ENCODE measurements at regions not wholly inside any gene's neighbourhood (a gene's known extent, or its start where the extent isn't known, plus 50 kb on each side); places are given as distances from the start of the nearest gene placed in this dataset.

DNA sequence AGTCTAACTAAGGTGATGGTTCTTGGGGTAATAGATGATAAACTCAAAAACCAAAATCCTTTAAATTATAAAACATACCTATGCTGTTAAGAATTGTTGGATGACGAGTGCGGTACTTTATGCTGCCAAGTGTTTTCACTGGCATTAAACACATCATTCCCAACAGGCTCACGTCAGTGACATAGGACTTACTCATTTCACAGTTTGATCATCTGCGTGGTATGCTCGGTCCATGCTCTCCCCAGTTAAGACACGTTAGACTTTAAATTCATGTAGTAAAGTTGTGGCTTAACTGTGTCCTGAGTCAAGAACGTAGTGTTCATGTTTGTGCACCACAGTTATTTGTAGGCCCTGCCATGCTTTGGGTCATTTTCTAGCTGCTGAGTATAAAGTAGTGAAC is 125.6 kb upstream of the MYT1L start:
- no peak for TF ChIP-seq POLR2AphosphoS5 (IDR thresholded peaks at IDR 0.05)
- TF ChIP-seq, protein P1, sequence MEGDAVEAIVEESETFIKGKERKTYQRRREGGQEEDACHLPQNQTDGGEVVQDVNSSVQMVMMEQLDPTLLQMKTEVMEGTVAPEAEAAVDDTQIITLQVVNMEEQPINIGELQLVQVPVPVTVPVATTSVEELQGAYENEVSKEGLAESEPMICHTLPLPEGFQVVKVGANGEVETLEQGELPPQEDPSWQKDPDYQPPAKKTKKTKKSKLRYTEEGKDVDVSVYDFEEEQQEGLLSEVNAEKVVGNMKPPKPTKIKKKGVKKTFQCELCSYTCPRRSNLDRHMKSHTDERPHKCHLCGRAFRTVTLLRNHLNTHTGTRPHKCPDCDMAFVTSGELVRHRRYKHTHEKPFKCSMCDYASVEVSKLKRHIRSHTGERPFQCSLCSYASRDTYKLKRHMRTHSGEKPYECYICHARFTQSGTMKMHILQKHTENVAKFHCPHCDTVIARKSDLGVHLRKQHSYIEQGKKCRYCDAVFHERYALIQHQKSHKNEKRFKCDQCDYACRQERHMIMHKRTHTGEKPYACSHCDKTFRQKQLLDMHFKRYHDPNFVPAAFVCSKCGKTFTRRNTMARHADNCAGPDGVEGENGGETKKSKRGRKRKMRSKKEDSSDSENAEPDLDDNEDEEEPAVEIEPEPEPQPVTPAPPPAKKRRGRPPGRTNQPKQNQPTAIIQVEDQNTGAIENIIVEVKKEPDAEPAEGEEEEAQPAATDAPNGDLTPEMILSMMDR (IDR thresholded peaks at IDR 0.05) = no peak
- TF ChIP-seq POLR2A (IDR thresholded peaks at IDR 0.05) = no peak
- no peak for TF ChIP-seq EP300 (IDR thresholded peaks at IDR 0.05; ENCODE audit: low read depth)
